Astrocyte (in vitro differentiated cells and primary cell): ENCODE measurements at regions not wholly inside any gene's neighbourhood (a gene's known extent, or its start where the extent isn't known, plus 50 kb on each side); places are given as distances from the start of the nearest gene placed in this dataset.

Experiments
- EZH2 ChIP-seq: IDR thresholded peaks from 2 replicates; pipeline ENCODE4 v1.6.1; 2012; ENCODE audit warnings: mild to moderate bottlenecking, low read length, inconsistent platforms; ENCODE audit not compliant: insufficient read depth
- TF ChIP-seq, protein P1 (sequence below): IDR thresholded peaks from 2 replicates; pipeline ENCODE4 v1.5.1; 2011; ENCODE audit warnings: low read depth, mild to moderate bottlenecking, inconsistent platforms, low read length, moderate library complexity; ENCODE audit not compliant: insufficient read depth

DNA sequence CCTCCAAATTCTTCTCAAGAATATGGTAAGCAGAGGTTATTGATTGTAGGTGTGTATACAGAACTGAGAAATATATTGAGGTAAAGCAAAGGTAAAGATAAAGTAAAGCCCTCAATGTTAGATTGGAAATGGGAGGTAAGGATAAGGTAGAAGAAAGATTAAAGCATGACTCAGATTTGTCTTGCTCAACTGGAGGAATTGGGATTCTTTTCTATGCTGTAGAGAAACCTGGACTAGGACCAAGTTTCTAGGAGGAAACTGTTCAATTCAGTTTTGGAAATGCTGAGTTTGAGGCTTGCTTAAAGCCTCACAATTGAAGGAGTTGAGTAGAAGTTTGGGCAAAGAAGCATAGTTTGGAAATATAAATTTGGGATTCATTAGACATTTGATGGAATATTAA, 634.0 kb upstream of the PTCHD4 start:
- TF ChIP-seq, protein P1, sequence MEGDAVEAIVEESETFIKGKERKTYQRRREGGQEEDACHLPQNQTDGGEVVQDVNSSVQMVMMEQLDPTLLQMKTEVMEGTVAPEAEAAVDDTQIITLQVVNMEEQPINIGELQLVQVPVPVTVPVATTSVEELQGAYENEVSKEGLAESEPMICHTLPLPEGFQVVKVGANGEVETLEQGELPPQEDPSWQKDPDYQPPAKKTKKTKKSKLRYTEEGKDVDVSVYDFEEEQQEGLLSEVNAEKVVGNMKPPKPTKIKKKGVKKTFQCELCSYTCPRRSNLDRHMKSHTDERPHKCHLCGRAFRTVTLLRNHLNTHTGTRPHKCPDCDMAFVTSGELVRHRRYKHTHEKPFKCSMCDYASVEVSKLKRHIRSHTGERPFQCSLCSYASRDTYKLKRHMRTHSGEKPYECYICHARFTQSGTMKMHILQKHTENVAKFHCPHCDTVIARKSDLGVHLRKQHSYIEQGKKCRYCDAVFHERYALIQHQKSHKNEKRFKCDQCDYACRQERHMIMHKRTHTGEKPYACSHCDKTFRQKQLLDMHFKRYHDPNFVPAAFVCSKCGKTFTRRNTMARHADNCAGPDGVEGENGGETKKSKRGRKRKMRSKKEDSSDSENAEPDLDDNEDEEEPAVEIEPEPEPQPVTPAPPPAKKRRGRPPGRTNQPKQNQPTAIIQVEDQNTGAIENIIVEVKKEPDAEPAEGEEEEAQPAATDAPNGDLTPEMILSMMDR = no peak
- no peak for TF ChIP-seq EZH2
